ENCODE measurements at regions not wholly inside any gene's neighbourhood (a gene's known extent, or its start where the extent isn't known, plus 50 kb on each side); places are given as distances from the start of the nearest gene placed in this dataset.

DNA sequence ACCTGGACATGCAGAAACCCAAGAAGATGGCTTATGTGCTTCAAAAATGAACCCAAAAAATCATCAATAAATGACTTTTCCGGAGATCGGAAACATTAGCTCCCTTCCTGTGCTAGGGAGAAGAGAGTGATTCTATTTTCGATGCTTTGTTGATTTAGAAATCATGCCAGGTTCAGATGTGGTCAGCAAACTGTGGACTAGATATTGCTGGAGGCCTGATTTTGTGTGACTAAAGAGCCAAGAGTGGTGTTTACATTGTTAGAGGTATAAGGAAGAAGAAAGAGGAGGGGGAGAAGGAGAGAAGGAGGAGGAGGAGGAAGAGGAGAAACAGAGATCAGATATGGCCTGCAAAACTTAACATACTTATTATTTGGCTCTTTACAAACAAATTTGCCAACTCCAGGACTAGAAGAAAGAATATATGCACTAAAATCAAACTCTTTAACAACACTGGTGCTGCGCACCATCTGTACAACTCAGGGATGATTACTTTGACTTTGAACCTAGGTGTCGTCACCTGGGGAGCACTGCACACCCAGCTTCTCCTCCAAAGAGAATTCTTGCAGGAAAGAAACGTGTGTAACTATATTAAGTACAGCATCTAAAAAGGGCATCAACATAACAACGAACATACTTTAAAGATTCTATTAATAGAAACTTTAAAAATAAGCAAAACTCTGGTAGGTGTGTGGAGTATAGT is 664.9 kb upstream of the LCORL start:
- ATAC-seq (no peak), DNase-seq (no peak)
- intact Hi-C loops (cut with DNase I) = no loop called here
- H3K27ac ChIP-seq = no peak overlapping the region
- H3K36me3 ChIP-seq (replicated peaks in 1 of 2; ENCODE audit: insufficient read depth in 1 of 2, low read depth in 2 of 2) = no peaks in the 10 kb centered on the region
- H3K4me3 ChIP-seq = no peak overlapping the region
- H3K27me3 ChIP-seq = no peaks in the 10 kb centered on the region
- TF ChIP-seq CTCF (IDR thresholded peaks at IDR 0.05) (no peak), POLR2A (IDR thresholded peaks at IDR 0.05) (no peak)
- 44 to 45% methylated on average over 7 of the region's 7 CpGs for WGBS, 2 donors
- no peaks in the 10 kb centered on the region for H3K9me3 ChIP-seq
- peaks cover 13% of the 10 kb centered on the region for H3K4me1 ChIP-seq

DNA sequence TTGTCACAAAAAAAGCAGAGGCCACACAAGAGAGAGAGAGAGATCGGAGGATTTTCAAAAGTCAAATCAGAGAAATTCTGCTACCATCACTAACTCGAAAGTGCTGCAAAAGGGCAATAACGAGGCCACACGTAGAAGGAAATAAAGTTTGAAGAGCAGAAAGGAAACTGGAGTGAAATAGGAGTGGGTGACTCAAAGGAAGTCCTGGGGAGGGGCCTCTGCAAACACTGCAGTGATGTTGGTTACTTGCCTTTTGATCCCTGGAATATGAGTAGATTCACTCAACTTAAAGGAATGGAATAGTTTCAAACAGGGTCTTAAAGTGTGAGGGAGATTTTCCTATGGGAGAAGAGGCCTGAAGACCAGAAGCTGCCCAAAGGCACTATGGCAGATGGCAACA is 663.4 kb upstream of the LCORL start:
- peaks cover 13% of the 10 kb centered on the region for H3K4me1 ChIP-seq
- no peak for TF ChIP-seq POLR2A (IDR thresholded peaks at IDR 0.05)
- TF ChIP-seq CTCF (IDR thresholded peaks at IDR 0.05) = no peak
- H3K27me3 ChIP-seq = no peaks in the 10 kb centered on the region
- ATAC-seq = no peak
- no peaks in the 10 kb centered on the region for H3K36me3 ChIP-seq (replicated peaks in 1 of 2; ENCODE audit: insufficient read depth in 1 of 2, low read depth in 2 of 2)
- no peak for DNase-seq
- no peak overlapping the region for H3K27ac ChIP-seq
- H3K4me3 ChIP-seq = no peak overlapping the region
- WGBS, 2 donors = 66 to 78% methylated on average over 4 of the region's 4 CpGs
- intact Hi-C loops (cut with DNase I) = no loop called here
- no peaks in the 10 kb centered on the region for H3K9me3 ChIP-seq

DNA sequence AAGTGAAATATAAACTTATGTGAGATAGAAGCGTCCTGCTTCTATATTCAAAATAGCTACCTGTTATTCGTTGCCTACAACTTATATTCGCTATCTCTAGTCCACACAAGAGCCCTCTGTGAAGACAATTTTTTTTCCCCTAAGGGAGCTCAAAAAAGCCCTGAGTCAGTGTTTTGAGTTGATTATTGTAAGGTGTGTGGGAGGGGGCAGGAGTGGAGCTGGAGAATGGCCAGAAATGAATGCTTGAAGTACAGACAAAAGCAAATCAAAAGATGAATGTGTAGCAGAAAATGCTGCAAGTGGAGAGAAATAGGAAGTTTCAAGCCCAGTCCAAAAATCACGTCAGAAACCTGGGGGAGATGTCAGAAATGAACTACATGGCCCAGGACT is 655.0 kb upstream of the LCORL start:
- Histone ChIP-seq H3K27ac (no peak overlapping the region), H3K9me3 (no peaks in the 10 kb centered on the region), H3K4me3 (no peak overlapping the region), H3K4me1 (no peaks in the 10 kb centered on the region), H3K27me3 (no peaks in the 10 kb centered on the region), H3K36me3 (replicated peaks in 1 of 2; ENCODE audit: insufficient read depth in 1 of 2, low read depth in 2 of 2) (no peaks in the 10 kb centered on the region)
- TF ChIP-seq CTCF (IDR thresholded peaks at IDR 0.05) = no peak
- TF ChIP-seq POLR2A (IDR thresholded peaks at IDR 0.05) = no peak
- intact Hi-C loops (cut with DNase I) = no loop called here
- ATAC-seq = no peak
- DNase-seq = no peak
- WGBS, 2 donors = 56 to 58% methylated on average over 4 of the region's 4 CpGs

- no peak for DNase-seq
- WGBS, 2 donors = 80 to 81% methylated on average over 4 of the region's 4 CpGs
These were observed 654.3 kb upstream of the LCORL start for GRCh38 chr4:18675586-18676525.

More at GRCh38 chr4:18675586-18676525, 654.3 kb upstream of the LCORL start:
- intact Hi-C loops (cut with DNase I) = no loop called here
- Histone ChIP-seq H3K36me3 (replicated peaks in 1 of 2; ENCODE audit: insufficient read depth in 1 of 2, low read depth in 2 of 2) (no peaks in the 10 kb centered on the region), H3K4me3 (no peak overlapping the region), H3K9me3 (no peaks in the 10 kb centered on the region), H3K27me3 (no peaks in the 10 kb centered on the region), H3K4me1 (no peaks in the 10 kb centered on the region), H3K27ac (no peak overlapping the region)
- TF ChIP-seq CTCF (IDR thresholded peaks at IDR 0.05) = no peak
- TF ChIP-seq POLR2A (IDR thresholded peaks at IDR 0.05) = no peak
- ATAC-seq = no peak
